Stimulated activated CD8-positive, alpha-beta memory T cell treated with anti-CD3 and anti-CD28 coated beads, Interleukin-2, amount 100 ng/mL, for 48 hours (primary cell): ENCODE measurements at regions not wholly inside any gene's neighbourhood (a gene's known extent, or its start where the extent isn't known, plus 50 kb on each side); places are given as distances from the start of the nearest gene placed in this dataset.

Experiments
- DNase-seq, 2 donors: peaks; one replicate each; pipeline ENCODE4 v3.0.0-alpha.2; 2020; ENCODE audit warnings: low read depth in 2 of 2

- no peak for DNase-seq
Measured at GRCh38 chr2:203789618-203790017, 78.0 kb upstream of the CTLA4 start.

GRCh38 chr2:203790134-203790852 is 77.3 kb upstream of the CTLA4 start:
- DNase-seq, result no peak

- no peak for DNase-seq
Measured at GRCh38 chr2:203796248-203797010, 71.1 kb upstream of the CTLA4 start.

- DNase-seq, result no peak
Measured at GRCh38 chr2:203797276-203797675, 70.3 kb upstream of the CTLA4 start.

- no peak for DNase-seq
Measured at GRCh38 chr2:203797712-203798111, 69.9 kb upstream of the CTLA4 start.

- no peak for DNase-seq
Measured at GRCh38 chr2:203798296-203799087, 69.1 kb upstream of the CTLA4 start.

- no peak for DNase-seq
Measured at GRCh38 chr2:203799908-203800307, 67.7 kb upstream of the CTLA4 start.

GRCh38 chr2:203800783-203801182 is 66.8 kb upstream of the CTLA4 start:
- no peak for DNase-seq

- DNase-seq, result peak; percentile 17 to 36
Measured at GRCh38 chr2:203802342-203803052, 65.1 kb upstream of the CTLA4 start.

- no peak for DNase-seq
Measured at GRCh38 chr2:203803053-203803429, 64.5 kb upstream of the CTLA4 start.

- peak; percentile 31 to 41 for DNase-seq
Measured at GRCh38 chr2:203804070-203804469, 63.5 kb upstream of the CTLA4 start.

GRCh38 chr2:203804764-203805485 is 62.6 kb upstream of the CTLA4 start:
- no peak for DNase-seq

- DNase-seq, result no peak
Measured at GRCh38 chr2:203805486-203805838, 62.1 kb upstream of the CTLA4 start.

GRCh38 chr2:203806761-203807160 is 60.8 kb upstream of the CTLA4 start:
- DNase-seq, result no peak

- DNase-seq, result no peak
Measured at GRCh38 chr2:203808046-203808750, 59.4 kb upstream of the CTLA4 start.

GRCh38 chr2:203809084-203809521 is 58.5 kb upstream of the CTLA4 start:
- DNase-seq, result no peak

- DNase-seq, result no peak
Measured at GRCh38 chr2:203809991-203810510, 57.5 kb upstream of the CTLA4 start.

GRCh38 chr2:203811491-203812221 is 55.9 kb upstream of the CTLA4 start:
- peak; percentile 62 to 68 for DNase-seq
